Body of pancreas (tissue), 4 donors: ENCODE measurements at regions not wholly inside any gene's neighbourhood (a gene's known extent, or its start where the extent isn't known, plus 50 kb on each side); places are given as distances from the start of the nearest gene placed in this dataset.

Experiments used
- POLR2A ChIP-seq, 3 donors: fragments of 450-650 bp; IDR thresholded peaks; one replicate each; pipeline ENCODE4 v1.6.1; 2016; ENCODE audit warnings: antibody characterized with exemption in 3 of 3, mild to moderate bottlenecking in 2 of 3
- TF ChIP-seq, protein P1 (sequence below), 7 experiments: fragments of 450-650 bp in 4 of 7; fragments of 200-600 bp in 3 of 7; sonication (generic) in 3 of 7; IDR thresholded peaks; one replicate each; pipeline ENCODE4 v1.5.1; 2016 to 2019; ENCODE audit warnings: antibody characterized with exemption in 7 of 7

DNA sequence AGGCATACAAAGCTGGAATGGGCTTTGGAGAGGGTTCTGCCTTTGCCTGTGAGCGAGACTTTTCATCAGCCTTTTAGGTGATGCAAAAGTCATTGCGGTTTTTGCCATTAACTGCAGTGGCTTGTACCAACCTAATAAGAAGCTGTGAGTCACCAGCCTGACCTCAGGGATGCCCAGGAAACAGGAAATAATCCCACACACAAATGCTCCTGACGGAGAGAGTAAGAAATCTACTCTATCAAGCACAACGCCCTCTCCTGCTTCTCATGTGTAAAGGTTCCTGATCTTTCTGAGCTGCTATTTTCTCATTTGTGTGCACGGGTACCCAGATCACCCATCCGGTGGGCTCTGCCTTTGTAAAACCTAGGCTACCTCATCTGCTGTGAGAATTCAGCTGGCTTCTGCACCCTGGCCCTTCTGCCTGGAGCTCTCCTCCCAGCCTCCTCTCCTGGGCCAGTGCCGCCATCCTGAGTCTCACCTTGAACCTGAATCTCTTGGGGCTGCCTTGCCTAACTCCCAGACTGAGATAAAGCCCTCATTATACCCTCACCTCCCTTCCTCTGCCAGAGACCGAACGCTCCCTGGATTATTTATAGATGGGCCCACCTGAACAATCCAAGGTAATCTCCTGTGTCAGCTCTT lies 299.7 kb downstream of the C16orf95 start:
- TF ChIP-seq, protein P1, sequence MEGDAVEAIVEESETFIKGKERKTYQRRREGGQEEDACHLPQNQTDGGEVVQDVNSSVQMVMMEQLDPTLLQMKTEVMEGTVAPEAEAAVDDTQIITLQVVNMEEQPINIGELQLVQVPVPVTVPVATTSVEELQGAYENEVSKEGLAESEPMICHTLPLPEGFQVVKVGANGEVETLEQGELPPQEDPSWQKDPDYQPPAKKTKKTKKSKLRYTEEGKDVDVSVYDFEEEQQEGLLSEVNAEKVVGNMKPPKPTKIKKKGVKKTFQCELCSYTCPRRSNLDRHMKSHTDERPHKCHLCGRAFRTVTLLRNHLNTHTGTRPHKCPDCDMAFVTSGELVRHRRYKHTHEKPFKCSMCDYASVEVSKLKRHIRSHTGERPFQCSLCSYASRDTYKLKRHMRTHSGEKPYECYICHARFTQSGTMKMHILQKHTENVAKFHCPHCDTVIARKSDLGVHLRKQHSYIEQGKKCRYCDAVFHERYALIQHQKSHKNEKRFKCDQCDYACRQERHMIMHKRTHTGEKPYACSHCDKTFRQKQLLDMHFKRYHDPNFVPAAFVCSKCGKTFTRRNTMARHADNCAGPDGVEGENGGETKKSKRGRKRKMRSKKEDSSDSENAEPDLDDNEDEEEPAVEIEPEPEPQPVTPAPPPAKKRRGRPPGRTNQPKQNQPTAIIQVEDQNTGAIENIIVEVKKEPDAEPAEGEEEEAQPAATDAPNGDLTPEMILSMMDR (IDR thresholded peaks at IDR 0.05): no peak
- no peak for TF ChIP-seq POLR2A (IDR thresholded peaks at IDR 0.05)
